NCI-H1436 (cell line): ENCODE measurements at regions not wholly inside any gene's neighbourhood (a gene's known extent, or its start where the extent isn't known, plus 50 kb on each side); places are given as distances from the start of the nearest gene placed in this dataset.
A peak's percentile ranks its signal among the peaks of the same experiment; 100 is the strongest.

Experiments used
- DNase-seq: peaks from one replicate; lab custom pipeline; 2025; lab: John Stamatoyannopoulos, UW

GRCh38 chr14:87526731-87527130, 466.3 kb downstream of the GALC start:
- DNase-seq = no peak

GRCh38 chr14:87524011-87524410, 469.0 kb downstream of the GALC start:
- DNase-seq = no peak

GRCh38 chr14:87522575-87522974, 470.4 kb downstream of the GALC start:
- peak; percentile 50 for DNase-seq

GRCh38 chr14:87508333-87508732, 484.6 kb downstream of the GALC start:
- no peak for DNase-seq

- DNase-seq = no peak
Observed at GRCh38 chr14:87503711-87504110, 489.3 kb downstream of the GALC start.

GRCh38 chr14:87497301-87497700, 495.7 kb downstream of the GALC start:
- DNase-seq = no peak

- DNase-seq = no peak
Observed at GRCh38 chr14:87494010-87494409, 499.0 kb downstream of the GALC start.

- no peak for DNase-seq
Observed at GRCh38 chr14:87492561-87492960, 500.4 kb downstream of the GALC start.

- DNase-seq = no peak
Observed at GRCh38 chr14:87491816-87492215, 501.2 kb downstream of the GALC start.

- no peak for DNase-seq
Observed at GRCh38 chr14:87489196-87489819, 503.7 kb downstream of the GALC start.

GRCh38 chr14:87483271-87484260, 509.4 kb downstream of the GALC start:
- no peak for DNase-seq

- DNase-seq = no peak
Observed at GRCh38 chr14:87468531-87468930, 524.5 kb downstream of the GALC start.

GRCh38 chr14:87467578-87467977, 525.4 kb downstream of the GALC start:
- no peak for DNase-seq

GRCh38 chr14:87465770-87466169, 527.2 kb downstream of the GALC start:
- DNase-seq = no peak

- peak; percentile 1 for DNase-seq
Observed at GRCh38 chr14:87461704-87462103, 531.3 kb downstream of the GALC start.

GRCh38 chr14:87457720-87458119, 535.3 kb downstream of the GALC start:
- no peak for DNase-seq

GRCh38 chr14:87450193-87450592, 542.8 kb downstream of the GALC start:
- DNase-seq = no peak

- no peak for DNase-seq
Observed at GRCh38 chr14:87449016-87449415, 544.0 kb downstream of the GALC start.

GRCh38 chr14:87443787-87444186, 549.2 kb downstream of the GALC start:
- no peak for DNase-seq

- no peak for DNase-seq
Observed at GRCh38 chr14:87443039-87443438, 549.9 kb downstream of the GALC start.

- DNase-seq = no peak
Observed at GRCh38 chr14:87437158-87437557, 555.8 kb downstream of the GALC start.

- no peak for DNase-seq
Observed at GRCh38 chr14:87434680-87435079, 558.3 kb downstream of the GALC start.

- DNase-seq = no peak
Observed at GRCh38 chr14:87434011-87434410, 559.0 kb downstream of the GALC start.
